ENCODE measurements at regions not wholly inside any gene's neighbourhood (a gene's known extent, or its start where the extent isn't known, plus 50 kb on each side); places are given as distances from the start of the nearest gene placed in this dataset.

DNA sequence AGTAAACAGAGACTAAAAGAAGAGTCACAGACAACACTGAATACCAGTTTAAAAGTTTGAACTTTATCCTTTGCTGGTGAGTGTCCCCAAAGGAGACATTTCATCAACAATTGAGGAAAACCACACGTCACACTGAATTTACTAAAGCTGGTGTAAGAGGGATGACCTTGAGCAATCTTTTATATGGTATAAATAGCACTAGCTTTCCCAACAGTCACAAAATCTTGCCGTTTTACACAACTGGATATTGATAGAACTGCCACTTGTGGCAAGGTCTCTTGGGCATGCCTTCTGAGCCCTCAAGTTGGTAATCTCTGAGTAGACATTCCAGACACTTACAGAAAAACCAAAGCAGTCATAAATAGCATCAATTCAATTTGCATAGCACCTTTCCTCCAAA lies 311.5 kb upstream of the TARS1 start:
- TF ChIP-seq, protein P1, sequence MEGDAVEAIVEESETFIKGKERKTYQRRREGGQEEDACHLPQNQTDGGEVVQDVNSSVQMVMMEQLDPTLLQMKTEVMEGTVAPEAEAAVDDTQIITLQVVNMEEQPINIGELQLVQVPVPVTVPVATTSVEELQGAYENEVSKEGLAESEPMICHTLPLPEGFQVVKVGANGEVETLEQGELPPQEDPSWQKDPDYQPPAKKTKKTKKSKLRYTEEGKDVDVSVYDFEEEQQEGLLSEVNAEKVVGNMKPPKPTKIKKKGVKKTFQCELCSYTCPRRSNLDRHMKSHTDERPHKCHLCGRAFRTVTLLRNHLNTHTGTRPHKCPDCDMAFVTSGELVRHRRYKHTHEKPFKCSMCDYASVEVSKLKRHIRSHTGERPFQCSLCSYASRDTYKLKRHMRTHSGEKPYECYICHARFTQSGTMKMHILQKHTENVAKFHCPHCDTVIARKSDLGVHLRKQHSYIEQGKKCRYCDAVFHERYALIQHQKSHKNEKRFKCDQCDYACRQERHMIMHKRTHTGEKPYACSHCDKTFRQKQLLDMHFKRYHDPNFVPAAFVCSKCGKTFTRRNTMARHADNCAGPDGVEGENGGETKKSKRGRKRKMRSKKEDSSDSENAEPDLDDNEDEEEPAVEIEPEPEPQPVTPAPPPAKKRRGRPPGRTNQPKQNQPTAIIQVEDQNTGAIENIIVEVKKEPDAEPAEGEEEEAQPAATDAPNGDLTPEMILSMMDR (IDR thresholded peaks at IDR 0.05; ENCODE audit: poor library complexity, severe bottlenecking), result no peak
- TF ChIP-seq, protein P2, sequence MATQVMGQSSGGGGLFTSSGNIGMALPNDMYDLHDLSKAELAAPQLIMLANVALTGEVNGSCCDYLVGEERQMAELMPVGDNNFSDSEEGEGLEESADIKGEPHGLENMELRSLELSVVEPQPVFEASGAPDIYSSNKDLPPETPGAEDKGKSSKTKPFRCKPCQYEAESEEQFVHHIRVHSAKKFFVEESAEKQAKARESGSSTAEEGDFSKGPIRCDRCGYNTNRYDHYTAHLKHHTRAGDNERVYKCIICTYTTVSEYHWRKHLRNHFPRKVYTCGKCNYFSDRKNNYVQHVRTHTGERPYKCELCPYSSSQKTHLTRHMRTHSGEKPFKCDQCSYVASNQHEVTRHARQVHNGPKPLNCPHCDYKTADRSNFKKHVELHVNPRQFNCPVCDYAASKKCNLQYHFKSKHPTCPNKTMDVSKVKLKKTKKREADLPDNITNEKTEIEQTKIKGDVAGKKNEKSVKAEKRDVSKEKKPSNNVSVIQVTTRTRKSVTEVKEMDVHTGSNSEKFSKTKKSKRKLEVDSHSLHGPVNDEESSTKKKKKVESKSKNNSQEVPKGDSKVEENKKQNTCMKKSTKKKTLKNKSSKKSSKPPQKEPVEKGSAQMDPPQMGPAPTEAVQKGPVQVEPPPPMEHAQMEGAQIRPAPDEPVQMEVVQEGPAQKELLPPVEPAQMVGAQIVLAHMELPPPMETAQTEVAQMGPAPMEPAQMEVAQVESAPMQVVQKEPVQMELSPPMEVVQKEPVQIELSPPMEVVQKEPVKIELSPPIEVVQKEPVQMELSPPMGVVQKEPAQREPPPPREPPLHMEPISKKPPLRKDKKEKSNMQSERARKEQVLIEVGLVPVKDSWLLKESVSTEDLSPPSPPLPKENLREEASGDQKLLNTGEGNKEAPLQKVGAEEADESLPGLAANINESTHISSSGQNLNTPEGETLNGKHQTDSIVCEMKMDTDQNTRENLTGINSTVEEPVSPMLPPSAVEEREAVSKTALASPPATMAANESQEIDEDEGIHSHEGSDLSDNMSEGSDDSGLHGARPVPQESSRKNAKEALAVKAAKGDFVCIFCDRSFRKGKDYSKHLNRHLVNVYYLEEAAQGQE (IDR thresholded peaks at IDR 0.05; ENCODE audit: borderline replicate concordance), result no peak
- TF ChIP-seq EZH2 (IDR thresholded peaks at IDR 0.05; ENCODE audit: borderline replicate concordance, insufficient read depth, low read length, poor library complexity, severe bottlenecking), result no peak
- no peak for TF ChIP-seq RAD21 (conservative IDR thresholded peaks at IDR 0.05)
- TF ChIP-seq POLR2AphosphoS5 (IDR thresholded peaks at IDR 0.05), result no peak
- no peak for TF ChIP-seq EP300 (conservative IDR thresholded peaks at IDR 0.05; ENCODE audit: poor library complexity, severe bottlenecking)

All from neural cell (in vitro differentiated cells).